H1 (cell line): ENCODE measurements at regions not wholly inside any gene's neighbourhood (a gene's known extent, or its start where the extent isn't known, plus 50 kb on each side); places are given as distances from the start of the nearest gene placed in this dataset.

Experiments
- CBX5 ChIP-seq: fragments of 300-800, 300-1000 bp; sonication (generic); IDR thresholded peaks from 2 replicates; pipeline ENCODE4 v1.7.1; 2016; ENCODE audit warnings: antibody characterized with exemption, low read length, low read depth
- CTCF ChIP-seq, 3 experiments: IDR thresholded peaks; 1 replicate in 2 of 3; 2 replicates in 1 of 3; pipeline versions ENCODE4 v1.5.1 to v1.6.1; 2011; ENCODE audit warnings: low read length in 3 of 3, mild to moderate bottlenecking in 3 of 3, inconsistent platforms in 2 of 3, low read depth in 1 of 3, moderate library complexity in 1 of 3; ENCODE audit not compliant: insufficient read depth in 1 of 3; ENCODE audit errors: control extremely low read depth in 1 of 3
- MAX ChIP-seq: IDR thresholded peaks from 2 replicates; pipeline ENCODE4 v1.6.1; 2012; ENCODE audit warnings: inconsistent platforms
- POLR2A ChIP-seq, 2 experiments: IDR thresholded peaks; 1 replicate in 1 of 2; 2 replicates in 1 of 2; pipeline ENCODE4 v1.6.1; 2011; ENCODE audit warnings: low read depth in 2 of 2, low read length in 2 of 2, mild to moderate bottlenecking in 2 of 2; ENCODE audit errors: control extremely low read depth in 1 of 2
- ZNF274 ChIP-seq: IDR thresholded peaks from 2 replicates; pipeline ENCODE4 v1.7.0; 2012; ENCODE audit warnings: low read length, borderline replicate concordance; ENCODE audit errors: extremely low read depth

- TF ChIP-seq CBX5 = no peak
- TF ChIP-seq CTCF (IDR thresholded peaks at IDR 0.05; ENCODE audit: control extremely low read depth in 1 of 3, insufficient read depth in 1 of 3, low read depth in 1 of 3, low read length in 3 of 3) = no peak
- no peak for TF ChIP-seq ZNF274
- TF ChIP-seq MAX = no peak
- no peak for TF ChIP-seq POLR2A (IDR thresholded peaks at IDR 0.05; ENCODE audit: control extremely low read depth in 1 of 2, low read depth in 2 of 2, low read length in 2 of 2)
These were observed 114.9 kb upstream of the VANGL1 start for GRCh38 chr1:115526900-115527299.
